ENCODE measurements at regions not wholly inside any gene's neighbourhood (a gene's known extent, or its start where the extent isn't known, plus 50 kb on each side); places are given as distances from the start of the nearest gene placed in this dataset.

- H3K9ac ChIP-seq (replicated peaks in 1 of 4; ENCODE audit: extremely low read depth in 1 of 4, low read depth in 3 of 4, low read length in 3 of 4) = no peak overlapping the region
- no peaks in the 10 kb centered on the region for H3K27me3 ChIP-seq (replicated peaks in 1 of 4; ENCODE audit: control insufficient read depth in 3 of 4, extremely low read depth in 1 of 4, insufficient read depth in 3 of 4, low read length in 3 of 4)
- no peak overlapping the region for H2BK20ac ChIP-seq (ENCODE audit: low read length)
- H3K4me3 ChIP-seq (ENCODE audit: extremely low read depth in 1 of 4, insufficient read depth in 2 of 4, low read depth in 3 of 4, low read length in 4 of 4) = no peak overlapping the region
- POLR2A ChIA-PET (ENCODE audit: partially characterized antibody) = interaction anchor here (0.6 kb wide), 1 partner anchor 11 kb away, joined by 3 read pairs; no protein-coding TSS in a partner anchor
- no peak overlapping the region for H3K14ac ChIP-seq (ENCODE audit: insufficient read length)
- CTCF ChIA-PET (ENCODE audit: partially characterized antibody) = interaction anchor here (0.7 to 1.2 kb wide), 3 partner anchors 30 to 115 kb away, joined by 3 read pairs; no protein-coding TSS in a partner anchor
- H3K23ac ChIP-seq (ENCODE audit: insufficient read length) = no peak overlapping the region
- no peak overlapping the region for H4K5ac ChIP-seq (ENCODE audit: insufficient read length, low read depth, low read length)
- no peaks in the 10 kb centered on the region for H3K23me2 ChIP-seq (ENCODE audit: low read depth, low read length)
- no peaks in the 10 kb centered on the region for H4K20me1 ChIP-seq (replicated peaks in 1 of 2; ENCODE audit: control insufficient read depth in 1 of 2, insufficient read depth in 2 of 2, low read length in 2 of 2)
- no peak overlapping the region for H2AK5ac ChIP-seq (ENCODE audit: low read depth, low read length)
- H3K9me3 ChIP-seq (ENCODE audit: insufficient read depth in 2 of 2, low read depth in 1 of 2, low read length in 1 of 2) = no peaks in the 10 kb centered on the region
- H2BK15ac ChIP-seq (ENCODE audit: low read length) = no peak overlapping the region
- no peak for DNase-seq (ENCODE audit: low read depth in 1 of 2, low spot score in 2 of 2)
- no peak overlapping the region for H3K18ac ChIP-seq (ENCODE audit: extremely low read depth, low read length)
- WGBS, 2 experiments (ENCODE audit: extremely low coverage in 1 of 2, insufficient coverage in 1 of 2, insufficient read length in 1 of 2, insufficient replicate concordance in 2 of 2, low coverage in 1 of 2, low lambda C conversion rate in 2 of 2, missing lambda C conversion rate in 1 of 2) = 89% methylated on average over 2 of the region's 2 CpGs; no CpG with 5 or more reads in 1 of the 2 experiments
- H3K56ac ChIP-seq (replicated peaks; ENCODE audit: insufficient read length, low read depth, low read length) = no peak overlapping the region
- H3K79me2 ChIP-seq (ENCODE audit: control insufficient read depth in 1 of 2, insufficient read depth in 2 of 2, low read length in 2 of 2) = no peaks in the 10 kb centered on the region
- H2BK5ac ChIP-seq (ENCODE audit: low read depth, low read length) = no peak overlapping the region
- H3K4me1 ChIP-seq (replicated peaks in 1 of 4; ENCODE audit: control insufficient read depth in 3 of 4, insufficient read depth in 4 of 4, low read length in 3 of 4) = peaks cover 0 to 4% (median 1%) of the 10 kb centered on the region in 4 experiments; a peak in 1 of 7 replicates
- no peak for FAIRE-seq
- no peak overlapping the region for H3K4ac ChIP-seq (replicated peaks; ENCODE audit: insufficient read length, low read depth, low read length)
- H2BK12ac ChIP-seq (ENCODE audit: low read depth, low read length) = no peak overlapping the region
- H2BK120ac ChIP-seq (replicated peaks; ENCODE audit: low read depth, low read length) = no peak overlapping the region
- H4K8ac ChIP-seq (ENCODE audit: extremely low read depth, insufficient read depth, low read length) = no peak overlapping the region
- no peaks in the 10 kb centered on the region for H3K36me3 ChIP-seq (ENCODE audit: control insufficient read depth in 2 of 4, insufficient read depth in 4 of 4, low read length in 3 of 4)
- no peak overlapping the region for H3K27ac ChIP-seq (ENCODE audit: low read depth, low read length)
- no peak for TF ChIP-seq RNF2 (IDR thresholded peaks at IDR 0.05; ENCODE audit: borderline replicate concordance, low read depth, low read length, missing control alignments, poor library complexity, severe bottlenecking)
- TF ChIP-seq NRF1 (IDR thresholded peaks at IDR 0.05; ENCODE audit: low read depth, low read length) = no peak
- TF ChIP-seq EGR1 (IDR thresholded peaks at IDR 0.05; ENCODE audit: borderline replicate concordance, low read depth, low read length) = no peak
- TF ChIP-seq BRCA1 (IDR thresholded peaks at IDR 0.05; ENCODE audit: low read depth, low read length) = no peak
- no peak for TF ChIP-seq ZNF274 (IDR thresholded peaks at IDR 0.05; ENCODE audit: borderline replicate concordance, extremely low read depth, low read length)
- TF ChIP-seq CHD1 (IDR thresholded peaks at IDR 0.05; ENCODE audit: low read depth, low read length) = no peak
- TF ChIP-seq POLR2AphosphoS5 (IDR thresholded peaks at IDR 0.05; ENCODE audit: low read depth, low read length) = no peak
- no peak for TF ChIP-seq SP4 (IDR thresholded peaks at IDR 0.05; ENCODE audit: low read length)
- TF ChIP-seq ASH2L (IDR thresholded peaks at IDR 0.05; ENCODE audit: low read length) = no peak
- no peak for TF ChIP-seq KDM1A (IDR thresholded peaks at IDR 0.05; ENCODE audit: borderline replicate concordance, low read length)
- no peak for TF ChIP-seq ATF3 (IDR thresholded peaks at IDR 0.05; ENCODE audit: insufficient read depth, low read depth, low read length)
- TF ChIP-seq KDM4A (IDR thresholded peaks at IDR 0.05; ENCODE audit: low read depth, low read length, severe bottlenecking) = no peak
- H3K79me1 ChIP-seq (ENCODE audit: low read depth, low read length) = no peaks in the 10 kb centered on the region
- no peak overlapping the region for H4K91ac ChIP-seq (replicated peaks; ENCODE audit: insufficient read length, low read length)
- H3K4me2 ChIP-seq (ENCODE audit: insufficient read depth in 1 of 2, low read depth in 2 of 2, low read length in 2 of 2) = no peak overlapping the region
- no peak overlapping the region for H2AFZ ChIP-seq (ENCODE audit: low read length)
Observed at GRCh38 chr20:6384956-6385486, 262.2 kb upstream of the FERMT1 start.
